HEK293T (cell line): ENCODE measurements at regions not wholly inside any gene's neighbourhood (a gene's known extent, or its start where the extent isn't known, plus 50 kb on each side); places are given as distances from the start of the nearest gene placed in this dataset.

Source experiments
- ARNT ChIP-seq: fragments of 450-650 bp; IDR thresholded peaks from 2 replicates; pipeline ENCODE4 v1.6.1; 2017; ENCODE audit warnings: mild to moderate bottlenecking
- BHLHE40 ChIP-seq: fragments of 450-650 bp; IDR thresholded peaks from 2 replicates; pipeline ENCODE4 v1.6.1; 2016; ENCODE audit warnings: mild to moderate bottlenecking, moderate library complexity, borderline replicate concordance
- CTBP1 ChIP-seq: fragments of 450-650 bp; IDR thresholded peaks from 2 replicates; pipeline ENCODE4 v1.6.1; 2016; ENCODE audit warnings: borderline replicate concordance
- ELF4 ChIP-seq: fragments of 450-650 bp; IDR thresholded peaks from 2 replicates; pipeline ENCODE4 v1.6.1; 2017; ENCODE audit warnings: antibody characterized with exemption
- FOXM1 ChIP-seq: fragments of 450-650 bp; IDR thresholded peaks from 2 replicates; pipeline ENCODE4 v1.6.1; 2017; ENCODE audit warnings: mild to moderate bottlenecking, borderline replicate concordance
- HDGF ChIP-seq: fragments of 450-650 bp; IDR thresholded peaks from 2 replicates; pipeline ENCODE4 v1.6.1; 2017; ENCODE audit warnings: antibody characterized with exemption, borderline replicate concordance
- LEF1 ChIP-seq: fragments of 450-650 bp; IDR thresholded peaks from 2 replicates; pipeline ENCODE4 v1.6.1; 2017; ENCODE audit warnings: mild to moderate bottlenecking, borderline replicate concordance
- SP1 ChIP-seq: fragments of 450-650 bp; IDR thresholded peaks from 2 replicates; pipeline ENCODE4 v1.6.1; 2017
- SUZ12 ChIP-seq: fragments of 450-650 bp; IDR thresholded peaks from 2 replicates; pipeline ENCODE4 v1.6.1; 2016; ENCODE audit warnings: mild to moderate bottlenecking
- TARDBP ChIP-seq: fragments of 450-650 bp; IDR thresholded peaks from 2 replicates; pipeline ENCODE4 v1.6.1; 2016
- TF ChIP-seq, protein P1 (sequence below): fragments of 450-650 bp; IDR thresholded peaks from 2 replicates; pipeline ENCODE4 v1.6.1; 2016

DNA sequence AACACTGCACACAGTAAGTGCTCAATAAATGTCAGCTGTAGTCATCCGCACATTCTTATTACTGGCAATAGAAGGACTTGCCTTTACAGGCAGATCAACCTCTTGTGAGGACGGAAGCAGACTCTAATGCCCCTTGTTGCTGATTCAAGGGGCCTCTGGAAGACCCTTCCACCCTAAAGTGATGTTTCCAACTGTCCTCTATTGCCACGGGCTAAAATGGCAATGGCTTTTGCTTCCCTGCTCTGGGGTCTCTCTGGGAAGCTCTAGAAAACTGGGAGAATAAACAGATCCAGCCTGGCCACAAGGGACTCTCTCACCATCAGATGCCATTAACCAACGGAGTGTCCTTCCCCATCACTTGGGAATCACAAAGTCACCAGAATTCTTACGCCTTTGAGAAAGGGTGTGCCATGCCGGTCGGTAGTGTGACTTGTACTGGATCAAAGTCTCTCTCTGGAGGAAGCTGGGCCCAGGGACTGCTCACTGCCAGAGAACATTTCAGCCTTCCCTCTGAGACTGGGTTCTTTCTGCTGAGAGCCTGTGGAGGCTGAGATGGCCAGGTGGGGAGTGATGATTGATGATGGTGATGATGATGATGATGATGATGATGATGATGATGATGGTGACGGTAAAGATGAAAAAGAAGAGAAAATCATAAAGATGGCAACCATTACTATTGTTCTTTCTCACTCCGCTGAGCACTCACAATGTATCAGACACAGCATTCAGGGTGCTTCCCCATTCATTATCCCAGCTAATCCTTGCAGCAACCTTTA, 146.8 kb downstream of the CYLD start:
- TF ChIP-seq, protein P1, sequence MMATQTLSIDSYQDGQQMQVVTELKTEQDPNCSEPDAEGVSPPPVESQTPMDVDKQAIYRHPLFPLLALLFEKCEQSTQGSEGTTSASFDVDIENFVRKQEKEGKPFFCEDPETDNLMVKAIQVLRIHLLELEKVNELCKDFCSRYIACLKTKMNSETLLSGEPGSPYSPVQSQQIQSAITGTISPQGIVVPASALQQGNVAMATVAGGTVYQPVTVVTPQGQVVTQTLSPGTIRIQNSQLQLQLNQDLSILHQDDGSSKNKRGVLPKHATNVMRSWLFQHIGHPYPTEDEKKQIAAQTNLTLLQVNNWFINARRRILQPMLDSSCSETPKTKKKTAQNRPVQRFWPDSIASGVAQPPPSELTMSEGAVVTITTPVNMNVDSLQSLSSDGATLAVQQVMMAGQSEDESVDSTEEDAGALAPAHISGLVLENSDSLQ = no peak
- no peak for TF ChIP-seq SP1
- no peak for TF ChIP-seq HDGF
- TF ChIP-seq FOXM1 = no peak
- no peak for TF ChIP-seq BHLHE40
- TF ChIP-seq SUZ12 = no peak
- no peak for TF ChIP-seq ARNT
- no peak for TF ChIP-seq TARDBP
- TF ChIP-seq LEF1 = no peak
- TF ChIP-seq CTBP1 = no peak
- no peak for TF ChIP-seq ELF4
